ENCODE measurements at regions not wholly inside any gene's neighbourhood (a gene's known extent, or its start where the extent isn't known, plus 50 kb on each side); places are given as distances from the start of the nearest gene placed in this dataset.

DNA sequence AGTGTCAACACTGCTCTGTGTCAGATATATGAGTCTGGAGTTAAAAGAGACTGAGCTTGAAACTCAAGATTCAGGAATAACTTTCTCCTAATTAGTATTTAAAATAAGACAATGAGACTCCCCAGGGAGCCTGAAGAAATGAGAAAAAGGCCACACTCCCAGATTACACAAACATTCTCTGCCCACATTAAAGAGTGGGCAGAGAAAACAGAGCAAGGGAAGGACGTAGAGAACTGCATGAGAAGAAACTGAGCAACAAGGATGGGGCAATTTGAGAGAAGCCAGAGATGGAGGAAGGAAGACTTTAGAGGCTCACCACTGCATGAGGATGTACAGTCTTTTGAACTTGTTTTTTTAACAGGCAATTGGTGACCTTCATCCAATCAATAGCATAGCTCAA, 438.2 kb downstream of the TDRD15 start:
- TF ChIP-seq, protein P1, sequence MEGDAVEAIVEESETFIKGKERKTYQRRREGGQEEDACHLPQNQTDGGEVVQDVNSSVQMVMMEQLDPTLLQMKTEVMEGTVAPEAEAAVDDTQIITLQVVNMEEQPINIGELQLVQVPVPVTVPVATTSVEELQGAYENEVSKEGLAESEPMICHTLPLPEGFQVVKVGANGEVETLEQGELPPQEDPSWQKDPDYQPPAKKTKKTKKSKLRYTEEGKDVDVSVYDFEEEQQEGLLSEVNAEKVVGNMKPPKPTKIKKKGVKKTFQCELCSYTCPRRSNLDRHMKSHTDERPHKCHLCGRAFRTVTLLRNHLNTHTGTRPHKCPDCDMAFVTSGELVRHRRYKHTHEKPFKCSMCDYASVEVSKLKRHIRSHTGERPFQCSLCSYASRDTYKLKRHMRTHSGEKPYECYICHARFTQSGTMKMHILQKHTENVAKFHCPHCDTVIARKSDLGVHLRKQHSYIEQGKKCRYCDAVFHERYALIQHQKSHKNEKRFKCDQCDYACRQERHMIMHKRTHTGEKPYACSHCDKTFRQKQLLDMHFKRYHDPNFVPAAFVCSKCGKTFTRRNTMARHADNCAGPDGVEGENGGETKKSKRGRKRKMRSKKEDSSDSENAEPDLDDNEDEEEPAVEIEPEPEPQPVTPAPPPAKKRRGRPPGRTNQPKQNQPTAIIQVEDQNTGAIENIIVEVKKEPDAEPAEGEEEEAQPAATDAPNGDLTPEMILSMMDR (IDR thresholded peaks at IDR 0.05; ENCODE audit: extremely low read depth, missing control alignments) = no peak
- no peak for DNase-seq (ENCODE audit: low spot score)

DNA sequence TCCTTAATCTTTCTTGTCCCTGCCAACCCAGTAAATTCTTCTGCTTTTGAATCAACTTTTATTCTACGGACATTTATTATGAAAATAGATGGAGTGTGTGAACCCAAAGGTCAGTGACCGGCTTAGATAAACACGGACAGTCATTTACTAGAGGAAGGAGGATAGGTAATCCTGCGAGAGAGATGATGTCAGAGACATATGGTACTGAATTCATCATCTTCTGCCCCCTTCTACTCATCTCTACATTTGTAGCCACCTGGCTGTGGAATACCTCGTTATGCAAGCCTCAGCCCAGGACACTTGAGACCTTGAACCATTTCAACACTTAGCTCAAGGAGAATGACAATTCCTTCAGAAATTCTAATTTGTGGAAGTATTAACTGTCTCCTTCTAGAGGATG, 443.6 kb downstream of the TDRD15 start:
- no peak for DNase-seq (ENCODE audit: low spot score)
- TF ChIP-seq, protein P1 (IDR thresholded peaks at IDR 0.05; ENCODE audit: extremely low read depth, missing control alignments) = no peak

DNA sequence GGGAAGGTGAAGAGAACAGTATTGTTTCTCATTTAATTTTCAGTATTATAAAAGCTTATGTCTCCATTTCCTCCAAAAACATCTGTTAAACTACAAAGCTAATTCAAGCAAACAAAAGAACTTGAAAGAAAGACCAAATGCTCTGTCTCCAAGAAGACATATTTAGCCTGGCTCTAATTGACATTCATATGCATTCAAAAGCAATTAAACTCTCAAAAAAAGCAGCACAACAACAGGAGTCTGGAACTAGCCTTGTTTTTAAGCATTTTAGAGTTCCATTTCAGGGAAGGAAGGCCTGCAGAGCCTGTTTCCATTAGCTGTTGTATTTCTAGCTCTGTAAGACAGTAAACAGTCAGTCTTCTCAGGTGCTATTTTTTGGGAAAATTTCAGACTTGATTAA, 447.9 kb downstream of the TDRD15 start:
- TF ChIP-seq, protein P1 (IDR thresholded peaks at IDR 0.05; ENCODE audit: extremely low read depth, missing control alignments) = no peak
- DNase-seq (ENCODE audit: low spot score) = no peak

DNA sequence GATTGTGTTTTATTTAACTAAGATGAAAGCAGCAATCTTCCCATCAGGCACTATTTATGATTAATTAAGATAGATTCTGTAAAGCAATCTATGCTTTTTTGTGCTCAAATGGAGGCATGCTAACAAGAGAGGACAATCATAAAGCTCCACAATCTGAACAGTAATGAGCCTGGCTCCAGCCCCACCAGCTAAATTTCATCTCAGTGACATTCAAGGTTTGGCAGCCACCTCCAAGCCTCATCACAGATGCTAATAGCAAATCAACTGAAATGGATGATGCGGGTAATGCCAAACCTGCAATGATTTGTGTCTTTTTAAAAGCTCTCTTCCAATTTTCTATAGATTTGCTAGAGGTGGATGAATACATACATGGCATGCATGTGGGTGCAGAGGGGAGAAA, 456.6 kb downstream of the TDRD15 start:
- no peak for DNase-seq (ENCODE audit: low spot score)
- TF ChIP-seq, protein P1 (IDR thresholded peaks at IDR 0.05; ENCODE audit: extremely low read depth, missing control alignments) = no peak

DNA sequence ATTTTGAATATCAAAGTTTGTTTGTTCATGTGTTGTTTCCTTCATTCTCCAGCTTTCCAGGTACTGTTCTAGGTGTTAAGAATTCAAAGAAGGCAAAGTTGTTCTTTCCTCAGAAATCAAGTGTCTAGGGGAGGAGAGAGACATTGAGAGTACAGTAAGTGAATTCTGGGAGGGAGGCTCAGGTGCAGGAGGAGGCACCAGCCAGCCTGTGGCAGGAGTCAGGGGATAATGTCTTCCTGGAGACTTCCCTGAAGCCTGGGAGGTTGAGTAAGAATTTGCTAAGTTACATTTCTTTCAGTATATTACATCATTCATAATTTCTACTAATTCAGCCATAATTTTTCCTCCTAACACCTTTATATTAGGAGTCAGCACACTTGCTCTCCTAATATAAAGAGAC, 462.1 kb downstream of the TDRD15 start:
- DNase-seq (ENCODE audit: low spot score) = no peak
- TF ChIP-seq, protein P1 (IDR thresholded peaks at IDR 0.05; ENCODE audit: extremely low read depth, missing control alignments) = no peak

DNA sequence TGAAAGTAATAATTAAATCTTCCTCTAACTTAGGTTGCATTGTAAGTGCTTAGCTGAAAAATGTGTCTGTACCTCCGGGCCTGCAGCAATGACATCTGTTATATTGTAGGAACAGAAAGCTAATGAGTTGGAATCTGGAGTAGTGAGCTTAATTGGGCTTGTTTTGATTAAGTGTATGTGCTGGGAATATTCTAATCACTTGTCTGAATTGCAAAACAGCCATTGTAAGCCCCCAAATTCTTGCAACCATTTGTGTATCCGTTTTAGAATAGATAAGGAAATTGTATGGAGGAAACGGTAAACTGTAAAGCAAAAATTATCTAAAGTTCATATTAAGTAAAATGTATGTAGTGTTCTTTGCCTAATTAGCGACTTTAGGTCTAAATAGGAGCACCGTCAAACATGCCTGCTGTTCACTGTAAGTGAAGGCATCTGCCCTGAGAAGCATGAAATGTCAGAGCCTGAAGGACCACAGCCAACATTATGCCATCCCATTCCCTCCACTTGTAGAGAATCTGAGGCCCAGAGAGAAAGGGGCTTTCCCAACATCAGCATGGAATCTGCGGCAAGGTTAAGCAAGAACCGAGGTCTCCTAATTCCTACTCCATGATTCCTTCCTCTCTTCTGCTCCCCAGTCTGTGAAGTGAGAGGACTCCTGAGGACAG, 466.4 kb downstream of the TDRD15 start:
- TF ChIP-seq, protein P1 (IDR thresholded peaks at IDR 0.05; ENCODE audit: extremely low read depth, missing control alignments) = no peak
- no peak for DNase-seq (ENCODE audit: low spot score)

DNA sequence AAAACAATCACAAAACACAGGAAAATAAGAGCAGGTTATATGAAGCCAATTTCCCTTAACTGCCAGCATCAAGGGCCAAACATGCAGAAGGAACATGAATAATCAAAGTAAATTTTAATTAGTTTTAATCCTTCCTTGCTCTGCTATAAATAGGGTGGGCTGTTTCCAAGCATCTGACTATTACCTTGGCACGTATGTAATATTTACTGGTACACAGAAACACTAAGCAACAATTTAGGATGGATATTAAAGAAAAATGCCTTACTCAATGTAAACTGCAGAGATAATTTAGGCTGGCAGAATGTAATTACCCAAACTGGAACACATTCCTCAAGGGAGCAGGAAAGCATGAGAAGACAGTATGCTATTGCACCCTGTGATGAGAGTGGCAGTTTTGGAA, 468.2 kb downstream of the TDRD15 start:
- DNase-seq (ENCODE audit: low spot score) = no peak
- TF ChIP-seq, protein P1 (IDR thresholded peaks at IDR 0.05; ENCODE audit: extremely low read depth, missing control alignments) = no peak

Measured in GM20000 (cell line).